Endothelial cell of umbilical vein (primary cell): ENCODE measurements at regions not wholly inside any gene's neighbourhood (a gene's known extent, or its start where the extent isn't known, plus 50 kb on each side); places are given as distances from the start of the nearest gene placed in this dataset.

Source experiments
- BruUV-seq: library from RNA; stranded (reverse); fragments of 400-500 nt; replicated peaks from 2 replicates; lab custom pipeline; 2021; lab: Mats Ljungman, UMichigan
- CTCF ChIA-PET: fragments of 300-600, 350-600 bp; sonication (Branson Sonifier 250); formaldehyde crosslinking; loops from one replicate; lab custom pipeline; 2021; ENCODE audit warnings: antibody characterized with exemption, inconsistent platforms; lab: Charles Lee
- POLR2A ChIA-PET: fragments of 300-600, 350-600 bp; sonication (Branson Sonifier 250); formaldehyde crosslinking; loops from one replicate; lab custom pipeline; 2021; ENCODE audit warnings: antibody characterized with exemption, inconsistent platforms; lab: Charles Lee
- DNase-seq: peaks from one replicate; pipeline ENCODE4 v3.0.0-alpha.2; 2011; ENCODE audit warnings: low read depth, low spot score
- FAIRE-seq: peaks from 2 replicates; lab custom pipeline; 2011; peaks lifted over from hg19 to GRCh38; lab: Jason Lieb, UNC
- H2AFZ ChIP-seq: 2 replicates; pipeline ENCODE4 v1.6.0; 2012; ENCODE audit warnings: low read depth, low read length, control low read depth, inconsistent platforms
- H3K27ac ChIP-seq: 2 replicates; pipeline ENCODE4 v1.5.1; 2011; ENCODE audit warnings: low read depth, mild to moderate bottlenecking, control low read depth, low read length, moderate library complexity; ENCODE audit not compliant: insufficient read depth
- H3K27me3 ChIP-seq, 2 experiments: 2 replicates each; pipeline versions ENCODE4 v1.6.0 to v1.6.1; 2011; ENCODE audit warnings: low read length in 2 of 2, mixed read lengths in 1 of 2; ENCODE audit not compliant: control insufficient read depth in 2 of 2, insufficient read depth in 2 of 2
- H3K36me3 ChIP-seq, 2 experiments: 2 replicates in 1 of 2; 3 replicates in 1 of 2; pipeline ENCODE4 v1.5.1; 2011; ENCODE audit warnings: low read length in 2 of 2, mild to moderate bottlenecking in 1 of 2, moderate library complexity in 1 of 2; ENCODE audit not compliant: control insufficient read depth in 2 of 2, insufficient read depth in 2 of 2; ENCODE audit errors: extremely low read depth in 1 of 2
- H3K4me1 ChIP-seq: 3 replicates; pipeline ENCODE4 v1.5.1; 2011; ENCODE audit warnings: mild to moderate bottlenecking, low read length; ENCODE audit not compliant: control insufficient read depth, insufficient read depth; ENCODE audit errors: extremely low read depth
- H3K4me2 ChIP-seq: 2 replicates; pipeline ENCODE4 v1.6.1; 2011; ENCODE audit warnings: low read length, control low read depth, mixed read lengths; ENCODE audit not compliant: insufficient read depth
- H3K4me3 ChIP-seq, 3 experiments: fragments of 200-600 bp in 1 of 3; sonication (generic), shearing (Covaris generic) in 1 of 3; replicated peaks in 1 of 3; 2 replicates each; pipeline ENCODE4 v1.5.1; 2011 to 2016; ENCODE audit warnings: control low read depth in 3 of 3, low read length in 3 of 3, mild to moderate bottlenecking in 2 of 3, inconsistent platforms in 1 of 3, low read depth in 1 of 3, moderate library complexity in 1 of 3; ENCODE audit not compliant: insufficient read depth in 1 of 3
- H3K79me2 ChIP-seq: 2 replicates; pipeline ENCODE4 v1.6.0; 2012; ENCODE audit warnings: low read length, inconsistent platforms; ENCODE audit not compliant: control insufficient read depth, insufficient read depth
- H3K9ac ChIP-seq: replicated peaks from 2 replicates; pipeline ENCODE3; 2011; ENCODE audit warnings: low read length, control low read depth; ENCODE audit not compliant: insufficient read depth; ENCODE audit errors: extremely low read depth
- H3K9me1 ChIP-seq: replicated peaks from 3 replicates; pipeline ENCODE4 v1.6.0; 2011; ENCODE audit warnings: mild to moderate bottlenecking, low read length; ENCODE audit not compliant: control insufficient read depth, insufficient read depth; ENCODE audit errors: extremely low read depth
- H3K9me3 ChIP-seq: replicated peaks from 2 replicates; pipeline ENCODE4 v1.5.1; 2012; ENCODE audit warnings: low read length, inconsistent platforms; ENCODE audit not compliant: control insufficient read depth, insufficient read depth
- H4K20me1 ChIP-seq: replicated peaks from 2 replicates; pipeline ENCODE3; 2011; ENCODE audit warnings: mild to moderate bottlenecking, low read length; ENCODE audit not compliant: control insufficient read depth, insufficient read depth; ENCODE audit errors: extremely low read depth
- CTCF ChIP-seq, 2 donors: IDR thresholded peaks; 1 replicate in 1 of 2; 2 replicates in 1 of 2; pipeline ENCODE4 v1.5.1; 2011; ENCODE audit warnings: low read length in 2 of 2, mild to moderate bottlenecking in 2 of 2, moderate library complexity in 2 of 2, control low read depth in 1 of 2, inconsistent platforms in 1 of 2, low read depth in 1 of 2; ENCODE audit not compliant: insufficient read depth in 1 of 2; ENCODE audit errors: extremely low read depth in 1 of 2
- EZH2 ChIP-seq: IDR thresholded peaks from 2 replicates; pipeline ENCODE4 v1.6.1; 2012; ENCODE audit warnings: borderline replicate concordance, low read depth, mild to moderate bottlenecking, moderate library complexity, low read length, inconsistent platforms; ENCODE audit not compliant: severe bottlenecking
- FOS ChIP-seq: IDR thresholded peaks from 2 replicates; pipeline ENCODE4 v1.6.1; 2011; ENCODE audit warnings: mild to moderate bottlenecking, low read length, moderate library complexity, borderline replicate concordance; ENCODE audit not compliant: insufficient read depth
- GATA2 ChIP-seq: IDR thresholded peaks from 2 replicates; pipeline ENCODE4 v1.7.0; 2011; ENCODE audit warnings: low read depth, mild to moderate bottlenecking, moderate library complexity, mixed read lengths, low read length; ENCODE audit not compliant: insufficient read length, insufficient read depth
- JUN ChIP-seq: IDR thresholded peaks from 2 replicates; pipeline ENCODE4 v1.6.1; 2011; ENCODE audit warnings: borderline replicate concordance, low read depth; ENCODE audit not compliant: insufficient read length, insufficient read depth
- MAX ChIP-seq: IDR thresholded peaks from 2 replicates; pipeline ENCODE4 v1.6.1; 2011; ENCODE audit not compliant: insufficient read depth, insufficient read length
- MYC ChIP-seq: IDR thresholded peaks from one replicate; pipeline ENCODE4 v1.6.1; 2011; ENCODE audit warnings: mild to moderate bottlenecking, low read depth, low read length
- POLR2A ChIP-seq: IDR thresholded peaks from 2 replicates; pipeline ENCODE4 v1.6.1; 2012; ENCODE audit warnings: low read depth, mild to moderate bottlenecking, control low read depth, low read length
- POLR2AphosphoS5 ChIP-seq: IDR thresholded peaks from 2 replicates; pipeline ENCODE4 v1.6.1; 2012; ENCODE audit warnings: low read depth, mild to moderate bottlenecking, control low read depth, low read length, moderate library complexity; ENCODE audit not compliant: insufficient read depth
- dilution Hi-C: fragments of 300-500 bp; cut with MboI; formaldehyde crosslinking; loops from one replicate; pipeline ENCODE4 v1.15.0; 2019; ENCODE audit warnings: low sequenced_read_pairs; ENCODE audit not compliant: extremely low pct_ligation_motif_present
- intact Hi-C: fragments of 100-400 bp; cut with micrococcal nuclease; formaldehyde crosslinking; loops from one replicate; pipeline ENCODE4 v1.10.0; 2022

GRCh38 chr2:122329278-122329677 is 573.8 kb downstream of the TSN start:
- H3K4me3 ChIP-seq, result no peak overlapping the region
- DNase-seq (no peak), FAIRE-seq (no peak)
- POLR2A ChIA-PET, result no interaction called here
- H3K4me1 ChIP-seq, result no peaks in the 10 kb centered on the region
- TF ChIP-seq EZH2 (no peak), JUN (no peak), FOS (no peak), MYC (no peak), GATA2 (no peak), POLR2AphosphoS5 (no peak), MAX (no peak), POLR2A (no peak), CTCF (IDR thresholded peaks at IDR 0.05; ENCODE audit: extremely low read depth in 1 of 2, insufficient read depth in 1 of 2, low read depth in 1 of 2, low read length in 2 of 2) (no peak)
- peaks cover 1% of the 10 kb centered on the region for H3K9me3 ChIP-seq
- dilution Hi-C loops, result no loop called here
- intact Hi-C loops, result no loop called here
- no peaks in the 10 kb centered on the region for H3K36me3 ChIP-seq
- no TSS peak for BruUV-seq
- no peak overlapping the region for H3K9ac ChIP-seq
- no peak overlapping the region for H2AFZ ChIP-seq
- no peaks in the 10 kb centered on the region for H4K20me1 ChIP-seq
- CTCF ChIA-PET, result no interaction called here
- H3K79me2 ChIP-seq, result no peaks in the 10 kb centered on the region
- no peaks in the 10 kb centered on the region for H3K27me3 ChIP-seq
- no peak overlapping the region for H3K27ac ChIP-seq
- no peak overlapping the region for H3K4me2 ChIP-seq
- H3K9me1 ChIP-seq, result no peaks in the 10 kb centered on the region
